SK-N-SH (cell line): ENCODE measurements at regions not wholly inside any gene's neighbourhood (a gene's known extent, or its start where the extent isn't known, plus 50 kb on each side); places are given as distances from the start of the nearest gene placed in this dataset.

Experiments used
- CTCF ChIA-PET: fragments of 300-600, 350-600 bp; formaldehyde crosslinking; extraction: SDS; loops from one replicate; lab custom pipeline; 2021; lab: Yijun Ruan, JAX
- POLR2A ChIA-PET: fragments of 350-600 bp; sonication (Branson Sonifier 250); formaldehyde crosslinking; extraction: SDS; loops from one replicate; lab custom pipeline; 2020; ENCODE audit warnings: antibody characterized with exemption, inconsistent platforms; lab: Yijun Ruan, JAX
- DNase-seq: peaks from one replicate; pipeline ENCODE4 v3.0.0; 2012
- H2AFZ ChIP-seq: fragments of 200-600 bp; sonication (generic); 2 replicates; pipeline ENCODE4 v1.8.1; 2016; ENCODE audit warnings: antibody characterized with exemption, mild to moderate bottlenecking, low read depth
- H3F3A ChIP-seq: fragments of 200-600 bp; sonication (generic); replicated peaks from 2 replicates; pipeline ENCODE3; 2016; ENCODE audit warnings: antibody characterized with exemption, mild to moderate bottlenecking; ENCODE audit not compliant: insufficient read depth
- H3K27ac ChIP-seq, 2 experiments: fragments of 200-500 bp in 1 of 2; fragments of 200-600 bp in 1 of 2; sonication (Bioruptor generic) in 1 of 2; sonication (generic), shearing (Covaris generic) in 1 of 2; 2 replicates each; pipeline versions ENCODE4 v1.5.1 to v1.6.1; 2014 to 2016; ENCODE audit warnings: low read depth in 2 of 2, inconsistent platforms in 1 of 2, low read length in 1 of 2, mild to moderate bottlenecking in 1 of 2, mixed read lengths in 1 of 2
- H3K27me3 ChIP-seq: fragments of 200-600 bp; sonication (generic), shearing (Covaris generic); 2 replicates; pipeline ENCODE4 v1.6.1; 2016; ENCODE audit warnings: mixed run types; ENCODE audit not compliant: insufficient read depth
- H3K36me3 ChIP-seq, 2 experiments: fragments of 200-500 bp in 1 of 2; fragments of 200-600 bp in 1 of 2; sonication (Bioruptor generic) in 1 of 2; sonication (generic) in 1 of 2; replicated peaks in 1 of 2; 2 replicates each; pipeline versions ENCODE3 to v1.5.1; 2014 to 2016; ENCODE audit warnings: low read length in 1 of 2, mild to moderate bottlenecking in 1 of 2; ENCODE audit not compliant: insufficient read depth in 2 of 2, control insufficient read depth in 1 of 2
- H3K4me1 ChIP-seq, 2 experiments: fragments of 200-500 bp in 1 of 2; fragments of 200-600 bp in 1 of 2; sonication (Bioruptor generic) in 1 of 2; sonication (generic), shearing (Covaris generic) in 1 of 2; 2 replicates each; pipeline versions ENCODE4 v1.5.1 to v1.6.1; 2014 to 2016; ENCODE audit warnings: low read depth in 1 of 2, low read length in 1 of 2, mixed run types in 1 of 2; ENCODE audit not compliant: insufficient read depth in 2 of 2, control insufficient read depth in 1 of 2
- H3K4me2 ChIP-seq: fragments of 200-600 bp; sonication (generic), shearing (Covaris generic); 2 replicates; pipeline ENCODE4 v1.6.1; 2017; ENCODE audit warnings: mixed run types
- H3K4me3 ChIP-seq, 2 experiments: fragments of 200-500 bp in 1 of 2; fragments of 200-600 bp in 1 of 2; sonication (Bioruptor generic) in 1 of 2; sonication (generic), shearing (Covaris generic) in 1 of 2; 2 replicates each; pipeline versions ENCODE4 v1.5.1 to v1.8.1; 2014 to 2016; ENCODE audit warnings: low read depth in 2 of 2, inconsistent platforms in 1 of 2, low read length in 1 of 2, mild to moderate bottlenecking in 1 of 2, mixed read lengths in 1 of 2, moderate library complexity in 1 of 2
- H3K79me2 ChIP-seq: fragments of 200-600 bp; sonication (generic); 2 replicates; pipeline ENCODE4 v1.8.1; 2017; ENCODE audit warnings: mild to moderate bottlenecking; ENCODE audit not compliant: insufficient read depth
- H3K9ac ChIP-seq: fragments of 200-600 bp; sonication (generic); 2 replicates; pipeline ENCODE4 v1.6.1; 2017; ENCODE audit warnings: mixed run types
- H3K9me2 ChIP-seq: fragments of 200-600 bp; sonication (generic); 2 replicates; pipeline ENCODE4 v1.6.1; 2017; ENCODE audit warnings: mixed run types
- H3K9me3 ChIP-seq: fragments of 200-600 bp; sonication (generic); 2 replicates; pipeline ENCODE4 v1.6.1; 2017; ENCODE audit warnings: mixed run types, mild to moderate bottlenecking, moderate library complexity
- H4K20me1 ChIP-seq: fragments of 200-600 bp; sonication (generic); 2 replicates; pipeline ENCODE4 v1.6.1; 2017; ENCODE audit warnings: mild to moderate bottlenecking, mixed run types; ENCODE audit not compliant: insufficient read depth
- EP300 ChIP-seq, 2 experiments: IDR thresholded peaks; 2 replicates each; pipeline versions ENCODE4 v1.4.0 to v1.6.1; 2012; ENCODE audit warnings: borderline replicate concordance in 1 of 2, low read depth in 1 of 2, low read length in 1 of 2
- FOXM1 ChIP-seq: IDR thresholded peaks from 2 replicates; pipeline ENCODE4 v1.4.0; 2012; ENCODE audit warnings: low read depth, mild to moderate bottlenecking
- GABPA ChIP-seq: IDR thresholded peaks from 2 replicates; pipeline ENCODE4 v1.4.0; 2012; ENCODE audit warnings: low read depth, mild to moderate bottlenecking
- GATA2 ChIP-seq: sonication (generic); formaldehyde crosslinking; IDR thresholded peaks from 2 replicates; pipeline ENCODE4 v1.5.0; 2020; ENCODE audit warnings: mild to moderate bottlenecking, missing genetic modification reagents
- MAX ChIP-seq: IDR thresholded peaks from 2 replicates; pipeline ENCODE4 v1.4.0; 2012; ENCODE audit warnings: low read depth
- MEF2A ChIP-seq: IDR thresholded peaks from 2 replicates; pipeline ENCODE4 v1.4.0; 2012; ENCODE audit warnings: low read depth, borderline replicate concordance
- NFIC ChIP-seq: IDR thresholded peaks from 2 replicates; pipeline ENCODE4 v1.4.0; 2012; ENCODE audit warnings: borderline replicate concordance
- POLR2AphosphoS5 ChIP-seq: IDR thresholded peaks from 2 replicates; pipeline ENCODE4 v1.6.1; 2012; ENCODE audit warnings: low read depth, low read length
- RAD21 ChIP-seq: IDR thresholded peaks from 2 replicates; pipeline ENCODE4 v1.6.1; 2012; ENCODE audit warnings: mild to moderate bottlenecking, low read length
- REST ChIP-seq: IDR thresholded peaks from 2 replicates; pipeline ENCODE4 v1.6.1; 2012; ENCODE audit warnings: mild to moderate bottlenecking, low read depth, low read length, moderate library complexity
- RFX5 ChIP-seq: IDR thresholded peaks from 2 replicates; pipeline ENCODE4 v1.6.1; 2012; ENCODE audit warnings: mild to moderate bottlenecking, improper control_type of control experiment, low read length
- RXRA ChIP-seq: IDR thresholded peaks from 2 replicates; pipeline ENCODE4 v1.4.0; 2012; ENCODE audit warnings: low read depth, mild to moderate bottlenecking, borderline replicate concordance
- SIN3A ChIP-seq: IDR thresholded peaks from 2 replicates; pipeline ENCODE4 v1.6.1; 2012; ENCODE audit warnings: low read depth, mild to moderate bottlenecking, low read length, moderate library complexity, borderline replicate concordance
- TAF1 ChIP-seq: IDR thresholded peaks from 2 replicates; pipeline ENCODE4 v1.6.1; 2012; ENCODE audit warnings: low read depth, mild to moderate bottlenecking, low read length, moderate library complexity, borderline replicate concordance
- TEAD4 ChIP-seq: IDR thresholded peaks from 2 replicates; pipeline ENCODE4 v1.4.0; 2012; ENCODE audit warnings: mild to moderate bottlenecking, borderline replicate concordance; ENCODE audit not compliant: insufficient read depth
- WGBS: methylation state at CpG from one replicate; pipeline ENCODE4 v1.1.6; 2017; ENCODE audit warnings: low lambda C conversion rate; 5-methylcytosine and 5-hydroxymethylcytosine counted together
- TF ChIP-seq, protein P1 (sequence below): fragments of 150-350 bp; IDR thresholded peaks from 2 replicates; pipeline ENCODE4 v1.6.1; 2016; ENCODE audit warnings: mild to moderate bottlenecking, low read depth, low read length
- TF ChIP-seq, protein P2 (sequence below): IDR thresholded peaks from 2 replicates; pipeline ENCODE4 v1.4.0; 2012; ENCODE audit warnings: low read depth, borderline replicate concordance

DNA sequence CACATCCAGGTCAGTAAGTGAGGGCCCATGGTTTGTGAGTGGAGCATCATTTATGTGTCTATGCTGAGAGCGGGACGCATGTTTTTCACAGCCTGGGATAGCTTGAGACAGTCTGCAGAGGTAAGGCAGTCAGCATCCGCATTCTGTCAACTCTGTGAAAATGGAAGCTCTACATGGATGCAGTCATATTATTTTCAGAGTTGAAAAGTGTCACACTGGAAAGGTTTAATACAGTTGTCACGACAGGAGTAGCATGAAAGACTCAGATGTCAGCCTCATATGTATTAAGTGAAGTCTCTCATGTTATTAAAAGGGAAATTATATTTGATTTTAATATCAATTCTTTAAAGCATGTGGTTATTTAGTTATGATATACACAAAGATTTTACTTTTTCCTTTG, 436.9 kb upstream of the GYPC start:
- no peak for DNase-seq
- H3F3A ChIP-seq: no peaks in the 10 kb centered on the region
- H3K9ac ChIP-seq: no peak overlapping the region
- no peaks in the 10 kb centered on the region for H3K9me2 ChIP-seq
- WGBS: 66% methylated on average over 4 of the region's 4 CpGs
- no peaks in the 10 kb centered on the region for H3K79me2 ChIP-seq
- no peaks in the 10 kb centered on the region for H3K27me3 ChIP-seq
- H3K4me1 ChIP-seq: no peaks in the 10 kb centered on the region
- no peaks in the 10 kb centered on the region for H3K9me3 ChIP-seq
- H3K36me3 ChIP-seq: no peaks in the 10 kb centered on the region
- ChIA-PET POLR2A (no interaction called here), CTCF (no interaction called here)
- H3K4me3 ChIP-seq: no peak overlapping the region
- no peak overlapping the region for H2AFZ ChIP-seq
- no peaks in the 10 kb centered on the region for H4K20me1 ChIP-seq
- TF ChIP-seq NFIC (no peak), TAF1 (no peak), GATA2 (CRISPR knock-in tag) (no peak), MAX (no peak), EP300 (IDR thresholded peaks at IDR 0.05; ENCODE audit: borderline replicate concordance in 1 of 2, low read depth in 1 of 2, low read length in 1 of 2) (no peak), FOXM1 (no peak), RXRA (no peak), GABPA (no peak), RFX5 (no peak), TEAD4 (no peak), MEF2A (no peak)
- TF ChIP-seq, protein P1, sequence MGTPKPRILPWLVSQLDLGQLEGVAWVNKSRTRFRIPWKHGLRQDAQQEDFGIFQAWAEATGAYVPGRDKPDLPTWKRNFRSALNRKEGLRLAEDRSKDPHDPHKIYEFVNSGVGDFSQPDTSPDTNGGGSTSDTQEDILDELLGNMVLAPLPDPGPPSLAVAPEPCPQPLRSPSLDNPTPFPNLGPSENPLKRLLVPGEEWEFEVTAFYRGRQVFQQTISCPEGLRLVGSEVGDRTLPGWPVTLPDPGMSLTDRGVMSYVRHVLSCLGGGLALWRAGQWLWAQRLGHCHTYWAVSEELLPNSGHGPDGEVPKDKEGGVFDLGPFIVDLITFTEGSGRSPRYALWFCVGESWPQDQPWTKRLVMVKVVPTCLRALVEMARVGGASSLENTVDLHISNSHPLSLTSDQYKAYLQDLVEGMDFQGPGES: no peak
- H3K27ac ChIP-seq: no peak overlapping the region
- H3K4me2 ChIP-seq: no peak overlapping the region

DNA sequence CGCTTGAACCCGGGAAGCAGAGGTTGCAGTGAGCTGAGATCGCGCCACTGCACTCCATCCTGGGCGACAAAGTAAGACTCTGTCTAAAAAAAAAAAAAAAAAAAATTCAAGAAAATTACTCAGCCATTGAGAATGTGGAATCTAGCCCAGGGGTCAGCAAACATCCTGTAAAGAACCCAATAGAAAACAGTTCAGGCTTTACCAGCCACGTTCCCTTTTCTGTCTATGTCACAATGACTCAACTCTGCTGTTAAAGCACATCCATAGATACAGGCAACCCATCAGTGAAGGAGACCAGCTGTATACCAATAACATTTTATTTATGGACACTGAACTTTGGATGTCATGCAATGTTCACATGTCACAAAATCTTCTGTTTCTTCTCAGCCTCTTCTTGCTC, 435.6 kb upstream of the GYPC start:
- Histone ChIP-seq H3K4me3 (no peak overlapping the region), H3K36me3 (no peaks in the 10 kb centered on the region), H3K9ac (no peak overlapping the region), H3K27ac (no peak overlapping the region), H3F3A (no peaks in the 10 kb centered on the region), H4K20me1 (no peaks in the 10 kb centered on the region), H2AFZ (no peak overlapping the region), H3K27me3 (no peaks in the 10 kb centered on the region), H3K4me1 (no peaks in the 10 kb centered on the region), H3K9me3 (no peaks in the 10 kb centered on the region), H3K9me2 (no peaks in the 10 kb centered on the region), H3K4me2 (no peak overlapping the region), H3K79me2 (no peaks in the 10 kb centered on the region)
- CTCF ChIA-PET: no interaction called here
- DNase-seq: no peak
- POLR2A ChIA-PET: no interaction called here
- TF ChIP-seq MAX (no peak), FOXM1 (no peak), MEF2A (no peak), SIN3A (no peak), POLR2AphosphoS5 (no peak), TEAD4 (no peak), RAD21 (no peak), REST (no peak)
- TF ChIP-seq, protein P2, sequence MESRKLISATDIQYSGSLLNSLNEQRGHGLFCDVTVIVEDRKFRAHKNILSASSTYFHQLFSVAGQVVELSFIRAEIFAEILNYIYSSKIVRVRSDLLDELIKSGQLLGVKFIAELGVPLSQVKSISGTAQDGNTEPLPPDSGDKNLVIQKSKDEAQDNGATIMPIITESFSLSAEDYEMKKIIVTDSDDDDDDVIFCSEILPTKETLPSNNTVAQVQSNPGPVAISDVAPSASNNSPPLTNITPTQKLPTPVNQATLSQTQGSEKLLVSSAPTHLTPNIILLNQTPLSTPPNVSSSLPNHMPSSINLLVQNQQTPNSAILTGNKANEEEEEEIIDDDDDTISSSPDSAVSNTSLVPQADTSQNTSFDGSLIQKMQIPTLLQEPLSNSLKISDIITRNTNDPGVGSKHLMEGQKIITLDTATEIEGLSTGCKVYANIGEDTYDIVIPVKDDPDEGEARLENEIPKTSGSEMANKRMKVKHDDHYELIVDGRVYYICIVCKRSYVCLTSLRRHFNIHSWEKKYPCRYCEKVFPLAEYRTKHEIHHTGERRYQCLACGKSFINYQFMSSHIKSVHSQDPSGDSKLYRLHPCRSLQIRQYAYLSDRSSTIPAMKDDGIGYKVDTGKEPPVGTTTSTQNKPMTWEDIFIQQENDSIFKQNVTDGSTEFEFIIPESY: no peak
- TF ChIP-seq, protein P1: no peak
- 25% methylated on average over 6 of the region's 6 CpGs for WGBS
